ENCODE measurements at regions not wholly inside any gene's neighbourhood (a gene's known extent, or its start where the extent isn't known, plus 50 kb on each side); places are given as distances from the start of the nearest gene placed in this dataset.
"Not testable (repeated sequence)": the region's sequence is repeated elsewhere in the genome, so short reads cannot be mapped to it uniquely, and the experiment has no call there.

- Histone ChIP-seq H3K27me3 (ENCODE audit: insufficient read depth, low read length) (no peaks in the 10 kb centered on the region), H3K36me3 (ENCODE audit: insufficient read depth, low read length) (no peaks in the 10 kb centered on the region), H3K4me1 (ENCODE audit: insufficient read depth, low read length) (peaks cover 7% of the 10 kb centered on the region), H3K9me3 (ENCODE audit: insufficient read depth, low read depth, low read length) (no peaks in the 10 kb centered on the region), H4K20me1 (ENCODE audit: insufficient read depth, low read length) (no peaks in the 10 kb centered on the region), H3K9ac (ENCODE audit: low read length) (no peak overlapping the region), H2AFZ (ENCODE audit: low read depth, low read length) (no peak overlapping the region), H3K4me2 (ENCODE audit: low read length) (no peak overlapping the region), H3K79me2 (ENCODE audit: insufficient read depth, low read length) (no peaks in the 10 kb centered on the region), H3K27ac (ENCODE audit: low read depth, low read length) (no peak overlapping the region), H3K4me3 (ENCODE audit: insufficient read depth, low read depth, low read length) (no peak overlapping the region)
- Mint-ChIP-seq H3K27ac (ENCODE audit: unreplicated experiment) (no peak overlapping the region), H3K4me1 (ENCODE audit: low read depth, unreplicated experiment) (peaks cover 4% of the 10 kb centered on the region), H3K27me3 (ENCODE audit: low read depth, unreplicated experiment) (no peaks in the 10 kb centered on the region), H3K4me3 (ENCODE audit: unreplicated experiment) (no peak overlapping the region), H3K9me3 (ENCODE audit: unreplicated experiment) (peaks cover 2% of the 10 kb centered on the region), H3K36me3 (ENCODE audit: low read depth, unreplicated experiment) (no peaks in the 10 kb centered on the region)
- DNase-seq (ENCODE audit: low read depth), result no peak
- FAIRE-seq, result no peak
- no peak for TF ChIP-seq EZH2 (IDR thresholded peaks at IDR 0.05; ENCODE audit: insufficient read depth, low read length)
- no peak for TF ChIP-seq CTCF (IDR thresholded peaks at IDR 0.05; ENCODE audit: insufficient read depth, low read depth, low read length)
These were observed 155.0 kb downstream of the NPR3 start for GRCh38 chr5:32866138-32866537.

GRCh38 chr5:32869216-32869615 is 158.1 kb downstream of the NPR3 start:
- peaks cover 10% of the 10 kb centered on the region for H3K4me1 ChIP-seq (ENCODE audit: insufficient read depth, low read length)
- H3K36me3 ChIP-seq (ENCODE audit: insufficient read depth, low read length), result no peaks in the 10 kb centered on the region
- H2AFZ ChIP-seq (ENCODE audit: low read depth, low read length), result no peak overlapping the region
- H3K27me3 ChIP-seq (ENCODE audit: insufficient read depth, low read length), result no peaks in the 10 kb centered on the region
- no peaks in the 10 kb centered on the region for H3K79me2 ChIP-seq (ENCODE audit: insufficient read depth, low read length)
- H3K9ac ChIP-seq (ENCODE audit: low read length), result no peak overlapping the region
- no peak overlapping the region for H3K27ac Mint-ChIP-seq (ENCODE audit: unreplicated experiment)
- peak; percentile 81 for FAIRE-seq
- peaks cover 11% of the 10 kb centered on the region for H3K9me3 Mint-ChIP-seq (ENCODE audit: unreplicated experiment)
- TF ChIP-seq CTCF (IDR thresholded peaks at IDR 0.05; ENCODE audit: insufficient read depth, low read depth, low read length) (no peak), EZH2 (IDR thresholded peaks at IDR 0.05; ENCODE audit: insufficient read depth, low read length) (no peak)
- H3K36me3 Mint-ChIP-seq (ENCODE audit: low read depth, unreplicated experiment), result no peaks in the 10 kb centered on the region
- peak overlapping the region; percentile 35 for H3K27ac ChIP-seq (ENCODE audit: low read depth, low read length)
- peak overlapping the region; percentile 43 for H3K4me2 ChIP-seq (ENCODE audit: low read length)
- no peaks in the 10 kb centered on the region for H3K27me3 Mint-ChIP-seq (ENCODE audit: low read depth, unreplicated experiment)
- no peak overlapping the region for H3K4me3 ChIP-seq (ENCODE audit: insufficient read depth, low read depth, low read length)
- peaks cover 4% of the 10 kb centered on the region for H3K4me1 Mint-ChIP-seq (ENCODE audit: low read depth, unreplicated experiment)
- no peaks in the 10 kb centered on the region for H3K9me3 ChIP-seq (ENCODE audit: insufficient read depth, low read depth, low read length)
- no peak overlapping the region for H3K4me3 Mint-ChIP-seq (ENCODE audit: unreplicated experiment)
- H4K20me1 ChIP-seq (ENCODE audit: insufficient read depth, low read length), result no peaks in the 10 kb centered on the region
- DNase-seq (ENCODE audit: low read depth), result peak; percentile 83

GRCh38 chr5:32876791-32877190 is 165.7 kb downstream of the NPR3 start:
- no peak for FAIRE-seq
- H3K4me1 Mint-ChIP-seq (ENCODE audit: low read depth, unreplicated experiment), result no peaks in the 10 kb centered on the region

GRCh38 chr5:32879364-32879763 is 168.2 kb downstream of the NPR3 start:
- not testable (repeated sequence) for H3K27me3 ChIP-seq (ENCODE audit: insufficient read depth, low read length); H3K79me2 ChIP-seq (ENCODE audit: insufficient read depth, low read length); H3K27ac Mint-ChIP-seq (ENCODE audit: unreplicated experiment); H3K9me3 ChIP-seq (ENCODE audit: insufficient read depth, low read depth, low read length); H3K27ac ChIP-seq (ENCODE audit: low read depth, low read length); H3K36me3 Mint-ChIP-seq (ENCODE audit: low read depth, unreplicated experiment); H3K4me3 ChIP-seq (ENCODE audit: insufficient read depth, low read depth, low read length); H3K9ac ChIP-seq (ENCODE audit: low read length); H3K4me3 Mint-ChIP-seq (ENCODE audit: unreplicated experiment); H3K4me1 ChIP-seq (ENCODE audit: insufficient read depth, low read length); H3K27me3 Mint-ChIP-seq (ENCODE audit: low read depth, unreplicated experiment); FAIRE-seq; H4K20me1 ChIP-seq (ENCODE audit: insufficient read depth, low read length); H3K36me3 ChIP-seq (ENCODE audit: insufficient read depth, low read length); H3K4me1 Mint-ChIP-seq (ENCODE audit: low read depth, unreplicated experiment); DNase-seq (ENCODE audit: low read depth); H3K4me2 ChIP-seq (ENCODE audit: low read length); H2AFZ ChIP-seq (ENCODE audit: low read depth, low read length); H3K9me3 Mint-ChIP-seq (ENCODE audit: unreplicated experiment)

More at GRCh38 chr5:32876791-32877190, 165.7 kb downstream of the NPR3 start:
- Histone ChIP-seq H2AFZ (ENCODE audit: low read depth, low read length) (no peak overlapping the region), H3K4me3 (ENCODE audit: insufficient read depth, low read depth, low read length) (no peak overlapping the region), H3K4me2 (ENCODE audit: low read length) (no peak overlapping the region), H3K27ac (ENCODE audit: low read depth, low read length) (no peak overlapping the region), H4K20me1 (ENCODE audit: insufficient read depth, low read length) (no peaks in the 10 kb centered on the region), H3K9me3 (ENCODE audit: insufficient read depth, low read depth, low read length) (no peaks in the 10 kb centered on the region), H3K9ac (ENCODE audit: low read length) (no peak overlapping the region), H3K27me3 (ENCODE audit: insufficient read depth, low read length) (no peaks in the 10 kb centered on the region), H3K79me2 (ENCODE audit: insufficient read depth, low read length) (no peaks in the 10 kb centered on the region), H3K36me3 (ENCODE audit: insufficient read depth, low read length) (no peaks in the 10 kb centered on the region), H3K4me1 (ENCODE audit: insufficient read depth, low read length) (no peaks in the 10 kb centered on the region)
- H3K36me3 Mint-ChIP-seq (ENCODE audit: low read depth, unreplicated experiment), result no peaks in the 10 kb centered on the region
- no peak for TF ChIP-seq EZH2 (IDR thresholded peaks at IDR 0.05; ENCODE audit: insufficient read depth, low read length)
- TF ChIP-seq CTCF (IDR thresholded peaks at IDR 0.05; ENCODE audit: insufficient read depth, low read depth, low read length), result no peak
- DNase-seq (ENCODE audit: low read depth), result no peak
- H3K27ac Mint-ChIP-seq (ENCODE audit: unreplicated experiment), result no peak overlapping the region
- H3K27me3 Mint-ChIP-seq (ENCODE audit: low read depth, unreplicated experiment), result no peaks in the 10 kb centered on the region
- H3K4me3 Mint-ChIP-seq (ENCODE audit: unreplicated experiment), result no peak overlapping the region
- peaks cover 12% of the 10 kb centered on the region for H3K9me3 Mint-ChIP-seq (ENCODE audit: unreplicated experiment)
